ENCODE measurements at regions not wholly inside any gene's neighbourhood (a gene's known extent, or its start where the extent isn't known, plus 50 kb on each side); places are given as distances from the start of the nearest gene placed in this dataset.

- ChIA-PET CTCF (no interaction called here), POLR2A (no interaction called here)
- TF ChIP-seq POLR2AphosphoS5 (IDR thresholded peaks at IDR 0.05; ENCODE audit: low read depth, low read length) (no peak), SIN3A (IDR thresholded peaks at IDR 0.05; ENCODE audit: borderline replicate concordance, insufficient read depth, low read depth, low read length) (no peak), REST (IDR thresholded peaks at IDR 0.05; ENCODE audit: insufficient read depth in 1 of 2, low read depth in 2 of 2, low read length in 1 of 2) (no peak), TCF7L2 (IDR thresholded peaks at IDR 0.05; ENCODE audit: low read depth, low read length) (no peak), CTCF (IDR thresholded peaks at IDR 0.05) (no peak)
- Histone ChIP-seq H3K9me3 (ENCODE audit: control insufficient read depth, insufficient read depth, low read depth, low read length) (no peaks in the 10 kb centered on the region), H3K4me3 (ENCODE audit: low read depth in 2 of 2, low read length in 2 of 2) (no peak overlapping the region), H3K27ac (ENCODE audit: low read length) (no peak overlapping the region), H3K27me3 (ENCODE audit: control insufficient read depth, insufficient read depth, low read length) (no peaks in the 10 kb centered on the region), H3K4me1 (ENCODE audit: control insufficient read depth, insufficient read depth, low read length) (no peaks in the 10 kb centered on the region), H3K36me3 (ENCODE audit: control insufficient read depth, insufficient read depth, low read length) (no peaks in the 10 kb centered on the region)
- no TSS peak for BruUV-seq (replicated peaks)
- in situ Hi-C loops (cut with HindIII; ENCODE audit: low pct_unique_long_range_greater_than_20kb, low sequenced_read_pairs) (no loop called here), intact Hi-C loops (cut with micrococcal nuclease; ENCODE audit: unreplicated experiment) (no loop called here)
- DNase-seq (ENCODE audit: low read depth, low spot score) (no peak), ATAC-seq (no peak)
These were observed 425.9 kb upstream of the TGFBR2 start for GRCh38 chr3:30180310-30181177.

GRCh38 chr3:30181178-30181465 lies 425.3 kb upstream of the TGFBR2 start:
- no peak for ATAC-seq
- in situ Hi-C loops (cut with HindIII; ENCODE audit: low pct_unique_long_range_greater_than_20kb, low sequenced_read_pairs) (no loop called here), intact Hi-C loops (cut with micrococcal nuclease; ENCODE audit: unreplicated experiment) (no loop called here)
- Histone ChIP-seq H3K4me3 (ENCODE audit: low read depth in 2 of 2, low read length in 2 of 2) (no peak overlapping the region), H3K36me3 (ENCODE audit: control insufficient read depth, insufficient read depth, low read length) (no peaks in the 10 kb centered on the region), H3K27me3 (ENCODE audit: control insufficient read depth, insufficient read depth, low read length) (no peaks in the 10 kb centered on the region), H3K27ac (ENCODE audit: low read length) (no peak overlapping the region), H3K9me3 (ENCODE audit: control insufficient read depth, insufficient read depth, low read depth, low read length) (no peaks in the 10 kb centered on the region), H3K4me1 (ENCODE audit: control insufficient read depth, insufficient read depth, low read length) (no peaks in the 10 kb centered on the region)
- no TSS peak for BruUV-seq (replicated peaks)
- DNase-seq (ENCODE audit: low read depth, low spot score) = no peak
- ChIA-PET CTCF (no interaction called here), POLR2A (no interaction called here)
- TF ChIP-seq POLR2AphosphoS5 (IDR thresholded peaks at IDR 0.05; ENCODE audit: low read depth, low read length) = no peak
- TF ChIP-seq CTCF (IDR thresholded peaks at IDR 0.05) = no peak
- TF ChIP-seq TCF7L2 (IDR thresholded peaks at IDR 0.05; ENCODE audit: low read depth, low read length) = no peak
- TF ChIP-seq REST (IDR thresholded peaks at IDR 0.05; ENCODE audit: insufficient read depth in 1 of 2, low read depth in 2 of 2, low read length in 1 of 2) = no peak
- TF ChIP-seq SIN3A (IDR thresholded peaks at IDR 0.05; ENCODE audit: borderline replicate concordance, insufficient read depth, low read depth, low read length) = no peak

Data from Panc1 (cell line).